ENCODE measurements at regions not wholly inside any gene's neighbourhood (a gene's known extent, or its start where the extent isn't known, plus 50 kb on each side); places are given as distances from the start of the nearest gene placed in this dataset.

DNA sequence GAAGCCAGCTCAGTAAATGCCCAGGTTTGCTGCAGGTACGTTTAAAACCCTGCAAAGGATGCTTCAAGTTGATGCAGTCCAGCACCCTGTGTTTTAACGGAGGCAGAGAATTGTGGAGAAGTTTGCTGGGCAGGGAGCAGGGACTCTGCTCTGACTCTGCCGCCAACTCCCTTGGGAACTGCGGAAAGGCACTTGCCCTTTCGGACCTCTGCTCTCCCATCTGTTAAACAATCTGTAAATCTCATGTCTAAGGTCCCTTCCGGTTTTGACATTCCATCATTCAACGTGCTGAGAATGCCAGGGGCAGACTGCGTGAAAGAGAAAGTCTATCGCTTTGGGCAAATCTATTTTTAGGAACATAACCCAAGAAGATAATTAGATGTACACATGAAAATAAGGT is 184.5 kb downstream of the OPA1 start:
- Mint-ChIP-seq H3K4me1 (peaks cover 68% of the 10 kb centered on the region), H3K4me3 (no peak overlapping the region), H3K27ac (no peak overlapping the region), H3K36me3 (ENCODE audit: low read depth) (no peaks in the 10 kb centered on the region), H3K9me3 (no peaks in the 10 kb centered on the region), H3K27me3 (ENCODE audit: insufficient read depth, low read depth, poor library complexity) (peaks cover 18% of the 10 kb centered on the region)
- H3K9me2 ChIP-seq (ENCODE audit: insufficient read depth), result no peaks in the 10 kb centered on the region
- no peak overlapping the region for H2AFZ ChIP-seq
- H3K27me3 ChIP-seq (ENCODE audit: insufficient read depth), result peaks cover 61% of the 10 kb centered on the region
- no peaks in the 10 kb centered on the region for H3K36me3 ChIP-seq (ENCODE audit: insufficient read depth)
- H3K4me2 ChIP-seq, result 0 out of 2 replicates have a peak overlapping the region, but pooled peaks have one; percentile 20
- peaks cover 12% of the 10 kb centered on the region; the same call in 1 of the 2 replicates for H3F3A ChIP-seq (replicated peaks; ENCODE audit: low read depth)
- no peak for ATAC-seq
- H4K20me1 ChIP-seq (replicated peaks; ENCODE audit: insufficient read depth), result no peaks in the 10 kb centered on the region
- TF ChIP-seq EZH2phosphoT487 (IDR thresholded peaks at IDR 0.05; ENCODE audit: unreplicated experiment), result no peak
- TF ChIP-seq JUNB (IDR thresholded peaks at IDR 0.05; ENCODE audit: unreplicated experiment), result no peak
- TF ChIP-seq, protein P1, sequence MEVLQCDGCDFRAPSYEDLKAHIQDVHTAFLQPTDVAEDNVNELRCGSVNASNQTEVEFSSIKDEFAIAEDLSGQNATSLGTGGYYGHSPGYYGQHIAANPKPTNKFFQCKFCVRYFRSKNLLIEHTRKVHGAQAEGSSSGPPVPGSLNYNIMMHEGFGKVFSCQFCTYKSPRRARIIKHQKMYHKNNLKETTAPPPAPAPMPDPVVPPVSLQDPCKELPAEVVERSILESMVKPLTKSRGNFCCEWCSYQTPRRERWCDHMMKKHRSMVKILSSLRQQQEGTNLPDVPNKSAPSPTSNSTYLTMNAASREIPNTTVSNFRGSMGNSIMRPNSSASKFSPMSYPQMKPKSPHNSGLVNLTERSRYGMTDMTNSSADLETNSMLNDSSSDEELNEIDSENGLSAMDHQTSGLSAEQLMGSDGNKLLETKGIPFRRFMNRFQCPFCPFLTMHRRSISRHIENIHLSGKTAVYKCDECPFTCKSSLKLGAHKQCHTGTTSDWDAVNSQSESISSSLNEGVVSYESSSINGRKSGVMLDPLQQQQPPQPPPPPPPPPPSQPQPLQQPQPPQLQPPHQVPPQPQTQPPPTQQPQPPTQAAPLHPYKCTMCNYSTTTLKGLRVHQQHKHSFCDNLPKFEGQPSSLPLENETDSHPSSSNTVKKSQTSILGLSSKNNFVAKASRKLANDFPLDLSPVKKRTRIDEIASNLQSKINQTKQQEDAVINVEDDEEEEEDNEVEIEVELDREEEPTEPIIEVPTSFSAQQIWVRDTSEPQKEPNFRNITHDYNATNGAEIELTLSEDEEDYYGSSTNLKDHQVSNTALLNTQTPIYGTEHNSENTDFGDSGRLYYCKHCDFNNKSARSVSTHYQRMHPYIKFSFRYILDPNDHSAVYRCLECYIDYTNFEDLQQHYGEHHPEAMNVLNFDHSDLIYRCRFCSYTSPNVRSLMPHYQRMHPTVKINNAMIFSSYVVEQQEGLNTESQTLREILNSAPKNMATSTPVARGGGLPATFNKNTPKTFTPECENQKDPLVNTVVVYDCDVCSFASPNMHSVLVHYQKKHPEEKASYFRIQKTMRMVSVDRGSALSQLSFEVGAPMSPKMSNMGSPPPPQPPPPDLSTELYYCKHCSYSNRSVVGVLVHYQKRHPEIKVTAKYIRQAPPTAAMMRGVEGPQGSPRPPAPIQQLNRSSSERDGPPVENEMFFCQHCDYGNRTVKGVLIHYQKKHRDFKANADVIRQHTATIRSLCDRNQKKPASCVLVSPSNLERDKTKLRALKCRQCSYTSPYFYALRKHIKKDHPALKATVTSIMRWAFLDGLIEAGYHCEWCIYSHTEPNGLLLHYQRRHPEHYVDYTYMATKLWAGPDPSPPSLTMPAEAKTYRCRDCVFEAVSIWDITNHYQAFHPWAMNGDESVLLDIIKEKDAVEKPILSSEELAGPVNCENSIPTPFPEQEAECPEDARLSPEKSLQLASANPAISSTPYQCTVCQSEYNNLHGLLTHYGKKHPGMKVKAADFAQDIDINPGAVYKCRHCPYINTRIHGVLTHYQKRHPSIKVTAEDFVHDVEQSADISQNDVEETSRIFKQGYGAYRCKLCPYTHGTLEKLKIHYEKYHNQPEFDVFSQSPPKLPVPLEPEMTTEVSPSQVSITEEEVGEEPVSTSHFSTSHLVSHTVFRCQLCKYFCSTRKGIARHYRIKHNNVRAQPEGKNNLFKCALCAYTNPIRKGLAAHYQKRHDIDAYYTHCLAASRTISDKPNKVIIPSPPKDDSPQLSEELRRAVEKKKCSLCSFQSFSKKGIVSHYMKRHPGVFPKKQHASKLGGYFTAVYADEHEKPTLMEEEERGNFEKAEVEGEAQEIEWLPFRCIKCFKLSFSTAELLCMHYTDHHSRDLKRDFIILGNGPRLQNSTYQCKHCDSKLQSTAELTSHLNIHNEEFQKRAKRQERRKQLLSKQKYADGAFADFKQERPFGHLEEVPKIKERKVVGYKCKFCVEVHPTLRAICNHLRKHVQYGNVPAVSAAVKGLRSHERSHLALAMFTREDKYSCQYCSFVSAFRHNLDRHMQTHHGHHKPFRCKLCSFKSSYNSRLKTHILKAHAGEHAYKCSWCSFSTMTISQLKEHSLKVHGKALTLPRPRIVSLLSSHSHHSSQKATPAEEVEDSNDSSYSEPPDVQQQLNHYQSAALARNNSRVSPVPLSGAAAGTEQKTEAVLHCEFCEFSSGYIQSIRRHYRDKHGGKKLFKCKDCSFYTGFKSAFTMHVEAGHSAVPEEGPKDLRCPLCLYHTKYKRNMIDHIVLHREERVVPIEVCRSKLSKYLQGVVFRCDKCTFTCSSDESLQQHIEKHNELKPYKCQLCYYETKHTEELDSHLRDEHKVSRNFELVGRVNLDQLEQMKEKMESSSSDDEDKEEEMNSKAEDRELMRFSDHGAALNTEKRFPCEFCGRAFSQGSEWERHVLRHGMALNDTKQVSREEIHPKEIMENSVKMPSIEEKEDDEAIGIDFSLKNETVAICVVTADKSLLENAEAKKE (CRISPR knock-in tag; IDR thresholded peaks at IDR 0.05), result no peak
- no peak for TF ChIP-seq NANOG (IDR thresholded peaks at IDR 0.05; ENCODE audit: borderline replicate concordance)
- TF ChIP-seq, protein P2, sequence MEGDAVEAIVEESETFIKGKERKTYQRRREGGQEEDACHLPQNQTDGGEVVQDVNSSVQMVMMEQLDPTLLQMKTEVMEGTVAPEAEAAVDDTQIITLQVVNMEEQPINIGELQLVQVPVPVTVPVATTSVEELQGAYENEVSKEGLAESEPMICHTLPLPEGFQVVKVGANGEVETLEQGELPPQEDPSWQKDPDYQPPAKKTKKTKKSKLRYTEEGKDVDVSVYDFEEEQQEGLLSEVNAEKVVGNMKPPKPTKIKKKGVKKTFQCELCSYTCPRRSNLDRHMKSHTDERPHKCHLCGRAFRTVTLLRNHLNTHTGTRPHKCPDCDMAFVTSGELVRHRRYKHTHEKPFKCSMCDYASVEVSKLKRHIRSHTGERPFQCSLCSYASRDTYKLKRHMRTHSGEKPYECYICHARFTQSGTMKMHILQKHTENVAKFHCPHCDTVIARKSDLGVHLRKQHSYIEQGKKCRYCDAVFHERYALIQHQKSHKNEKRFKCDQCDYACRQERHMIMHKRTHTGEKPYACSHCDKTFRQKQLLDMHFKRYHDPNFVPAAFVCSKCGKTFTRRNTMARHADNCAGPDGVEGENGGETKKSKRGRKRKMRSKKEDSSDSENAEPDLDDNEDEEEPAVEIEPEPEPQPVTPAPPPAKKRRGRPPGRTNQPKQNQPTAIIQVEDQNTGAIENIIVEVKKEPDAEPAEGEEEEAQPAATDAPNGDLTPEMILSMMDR (conservative IDR thresholded peaks at IDR 0.05; ENCODE audit: low read depth in 2 of 2), result no peak
- no peak for TF ChIP-seq POLR2AphosphoS5 (IDR thresholded peaks at IDR 0.05; ENCODE audit: low read depth)
- TF ChIP-seq, protein P3, sequence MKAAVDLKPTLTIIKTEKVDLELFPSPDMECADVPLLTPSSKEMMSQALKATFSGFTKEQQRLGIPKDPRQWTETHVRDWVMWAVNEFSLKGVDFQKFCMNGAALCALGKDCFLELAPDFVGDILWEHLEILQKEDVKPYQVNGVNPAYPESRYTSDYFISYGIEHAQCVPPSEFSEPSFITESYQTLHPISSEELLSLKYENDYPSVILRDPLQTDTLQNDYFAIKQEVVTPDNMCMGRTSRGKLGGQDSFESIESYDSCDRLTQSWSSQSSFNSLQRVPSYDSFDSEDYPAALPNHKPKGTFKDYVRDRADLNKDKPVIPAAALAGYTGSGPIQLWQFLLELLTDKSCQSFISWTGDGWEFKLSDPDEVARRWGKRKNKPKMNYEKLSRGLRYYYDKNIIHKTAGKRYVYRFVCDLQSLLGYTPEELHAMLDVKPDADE (IDR thresholded peaks at IDR 0.05), result no peak
- TF ChIP-seq ZNF331 (CRISPR knock-in tag; IDR thresholded peaks at IDR 0.05; ENCODE audit: low read depth), result no peak
- TF ChIP-seq CREB1 (CRISPR knock-in tag; IDR thresholded peaks at IDR 0.05; ENCODE audit: low read depth), result no peak
- TF ChIP-seq, protein P4, sequence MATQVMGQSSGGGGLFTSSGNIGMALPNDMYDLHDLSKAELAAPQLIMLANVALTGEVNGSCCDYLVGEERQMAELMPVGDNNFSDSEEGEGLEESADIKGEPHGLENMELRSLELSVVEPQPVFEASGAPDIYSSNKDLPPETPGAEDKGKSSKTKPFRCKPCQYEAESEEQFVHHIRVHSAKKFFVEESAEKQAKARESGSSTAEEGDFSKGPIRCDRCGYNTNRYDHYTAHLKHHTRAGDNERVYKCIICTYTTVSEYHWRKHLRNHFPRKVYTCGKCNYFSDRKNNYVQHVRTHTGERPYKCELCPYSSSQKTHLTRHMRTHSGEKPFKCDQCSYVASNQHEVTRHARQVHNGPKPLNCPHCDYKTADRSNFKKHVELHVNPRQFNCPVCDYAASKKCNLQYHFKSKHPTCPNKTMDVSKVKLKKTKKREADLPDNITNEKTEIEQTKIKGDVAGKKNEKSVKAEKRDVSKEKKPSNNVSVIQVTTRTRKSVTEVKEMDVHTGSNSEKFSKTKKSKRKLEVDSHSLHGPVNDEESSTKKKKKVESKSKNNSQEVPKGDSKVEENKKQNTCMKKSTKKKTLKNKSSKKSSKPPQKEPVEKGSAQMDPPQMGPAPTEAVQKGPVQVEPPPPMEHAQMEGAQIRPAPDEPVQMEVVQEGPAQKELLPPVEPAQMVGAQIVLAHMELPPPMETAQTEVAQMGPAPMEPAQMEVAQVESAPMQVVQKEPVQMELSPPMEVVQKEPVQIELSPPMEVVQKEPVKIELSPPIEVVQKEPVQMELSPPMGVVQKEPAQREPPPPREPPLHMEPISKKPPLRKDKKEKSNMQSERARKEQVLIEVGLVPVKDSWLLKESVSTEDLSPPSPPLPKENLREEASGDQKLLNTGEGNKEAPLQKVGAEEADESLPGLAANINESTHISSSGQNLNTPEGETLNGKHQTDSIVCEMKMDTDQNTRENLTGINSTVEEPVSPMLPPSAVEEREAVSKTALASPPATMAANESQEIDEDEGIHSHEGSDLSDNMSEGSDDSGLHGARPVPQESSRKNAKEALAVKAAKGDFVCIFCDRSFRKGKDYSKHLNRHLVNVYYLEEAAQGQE (IDR thresholded peaks at IDR 0.05; ENCODE audit: unreplicated experiment), result no peak
- no peak for TF ChIP-seq STAT1 (IDR thresholded peaks at IDR 0.05; ENCODE audit: unreplicated experiment)
- no peak for TF ChIP-seq EZH2 (IDR thresholded peaks at IDR 0.05; ENCODE audit: low read depth, unreplicated experiment)
- TF ChIP-seq ZNF114 (CRISPR knock-in tag; IDR thresholded peaks at IDR 0.05), result no peak
- H3K79me2 ChIP-seq (replicated peaks; ENCODE audit: insufficient read depth), result no peaks in the 10 kb centered on the region
- DNase-seq (ENCODE audit: low spot score), result no peak
- peaks cover 36% of the 10 kb centered on the region for H3K4me1 ChIP-seq (ENCODE audit: insufficient read depth)
- H3K4me3 ChIP-seq, result no peak overlapping the region
- no peak overlapping the region for H3K27ac ChIP-seq (ENCODE audit: low read depth)
